OCI-LY1 (cell line): ENCODE measurements at regions not wholly inside any gene's neighbourhood (a gene's known extent, or its start where the extent isn't known, plus 50 kb on each side); places are given as distances from the start of the nearest gene placed in this dataset.
A peak's percentile ranks its signal among the peaks of the same experiment; 100 is the strongest.

Experiments used
- EZH2 ChIP-seq: fragments of 200-600 bp; sonication (generic), shearing (Covaris generic); IDR thresholded peaks from 2 replicates; pipeline ENCODE4 v1.8.0; 2017; ENCODE audit warnings: borderline replicate concordance, mixed run types, mild to moderate bottlenecking, antibody characterized with exemption, low read length, moderate library complexity, mixed read lengths
- TF ChIP-seq, protein P1 (sequence below): fragments of 200-600 bp; sonication (generic), shearing (Covaris generic); IDR thresholded peaks from 2 replicates; pipeline ENCODE4 v1.5.1; 2017; ENCODE audit warnings: mild to moderate bottlenecking, antibody characterized with exemption, low read length, moderate library complexity, mixed read lengths

DNA sequence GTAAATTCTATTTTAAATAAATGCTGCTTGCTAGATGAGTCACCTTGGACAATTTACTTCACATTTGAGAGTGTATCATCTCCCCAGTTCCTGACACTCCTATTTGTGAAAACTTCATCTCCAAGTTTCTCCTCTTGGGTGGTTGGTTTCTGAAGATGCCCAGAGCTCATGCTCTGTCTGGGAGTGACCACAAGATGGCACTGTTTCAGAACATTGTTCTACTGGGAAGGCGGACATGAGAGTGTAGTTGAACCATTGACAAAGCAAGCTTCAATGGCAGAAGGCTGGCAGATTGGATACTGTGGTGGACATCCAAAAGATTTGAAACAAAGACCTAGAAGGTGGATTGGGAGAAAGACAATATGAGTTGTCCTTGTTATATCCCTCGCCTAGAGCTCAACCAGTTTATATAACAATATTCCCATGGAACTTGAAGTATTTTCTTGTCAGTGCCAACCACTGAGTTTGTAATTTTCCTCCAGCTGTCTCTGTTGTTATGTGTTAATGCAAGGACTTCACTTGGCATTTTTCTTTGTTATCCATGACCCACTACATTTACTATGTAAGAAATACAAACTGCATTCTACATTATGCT lies 234.3 kb upstream of the ANKH start:
- TF ChIP-seq, protein P1, sequence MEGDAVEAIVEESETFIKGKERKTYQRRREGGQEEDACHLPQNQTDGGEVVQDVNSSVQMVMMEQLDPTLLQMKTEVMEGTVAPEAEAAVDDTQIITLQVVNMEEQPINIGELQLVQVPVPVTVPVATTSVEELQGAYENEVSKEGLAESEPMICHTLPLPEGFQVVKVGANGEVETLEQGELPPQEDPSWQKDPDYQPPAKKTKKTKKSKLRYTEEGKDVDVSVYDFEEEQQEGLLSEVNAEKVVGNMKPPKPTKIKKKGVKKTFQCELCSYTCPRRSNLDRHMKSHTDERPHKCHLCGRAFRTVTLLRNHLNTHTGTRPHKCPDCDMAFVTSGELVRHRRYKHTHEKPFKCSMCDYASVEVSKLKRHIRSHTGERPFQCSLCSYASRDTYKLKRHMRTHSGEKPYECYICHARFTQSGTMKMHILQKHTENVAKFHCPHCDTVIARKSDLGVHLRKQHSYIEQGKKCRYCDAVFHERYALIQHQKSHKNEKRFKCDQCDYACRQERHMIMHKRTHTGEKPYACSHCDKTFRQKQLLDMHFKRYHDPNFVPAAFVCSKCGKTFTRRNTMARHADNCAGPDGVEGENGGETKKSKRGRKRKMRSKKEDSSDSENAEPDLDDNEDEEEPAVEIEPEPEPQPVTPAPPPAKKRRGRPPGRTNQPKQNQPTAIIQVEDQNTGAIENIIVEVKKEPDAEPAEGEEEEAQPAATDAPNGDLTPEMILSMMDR = peak; percentile 80
- TF ChIP-seq EZH2 = no peak
